H4 (cell line): ENCODE measurements at regions not wholly inside any gene's neighbourhood (a gene's known extent, or its start where the extent isn't known, plus 50 kb on each side); places are given as distances from the start of the nearest gene placed in this dataset.
A peak's percentile ranks its signal among the peaks of the same experiment; 100 is the strongest.
"Not testable (repeated sequence)": the region's sequence is repeated elsewhere in the genome, so short reads cannot be mapped to it uniquely, and the experiment has no call there.

Experiments used
- DNase-seq: peaks from one replicate; pipeline ENCODE4 v3.0.0-alpha.2; 2015; ENCODE audit warnings: low spot score

- no peak for DNase-seq
Observed at GRCh38 chr6:115067690-115068447, 725.0 kb upstream of the HS3ST5 start.

GRCh38 chr6:115064680-115065079, 721.9 kb upstream of the HS3ST5 start:
- no peak for DNase-seq

GRCh38 chr6:115060581-115060980, 717.8 kb upstream of the HS3ST5 start:
- no peak for DNase-seq

GRCh38 chr6:115058414-115059211, 715.8 kb upstream of the HS3ST5 start:
- no peak for DNase-seq

GRCh38 chr6:115055579-115055978, 712.8 kb upstream of the HS3ST5 start:
- no peak for DNase-seq

- not testable (repeated sequence) for DNase-seq
Observed at GRCh38 chr6:115054242-115054641, 711.4 kb upstream of the HS3ST5 start.

GRCh38 chr6:115053169-115053860, 710.5 kb upstream of the HS3ST5 start:
- DNase-seq: no peak

- no peak for DNase-seq
Observed at GRCh38 chr6:115016593-115016992, 673.8 kb upstream of the HS3ST5 start.

- DNase-seq: no peak
Observed at GRCh38 chr6:115004982-115005381, 662.2 kb upstream of the HS3ST5 start.

GRCh38 chr6:115004204-115004603, 661.4 kb upstream of the HS3ST5 start:
- no peak for DNase-seq

GRCh38 chr6:115001731-115002350, 659.0 kb upstream of the HS3ST5 start:
- DNase-seq: peak; percentile 60

GRCh38 chr6:115000736-115001135, 657.9 kb upstream of the HS3ST5 start:
- no peak for DNase-seq

- DNase-seq: no peak
Observed at GRCh38 chr6:114998492-114998891, 655.7 kb upstream of the HS3ST5 start.

GRCh38 chr6:114997813-114998292, 655.0 kb upstream of the HS3ST5 start:
- peak; percentile 77 for DNase-seq

- DNase-seq: no peak
Observed at GRCh38 chr6:114995526-114995925, 652.7 kb upstream of the HS3ST5 start.

- peak; percentile 8 for DNase-seq
Observed at GRCh38 chr6:114989279-114989964, 646.6 kb upstream of the HS3ST5 start.

- no peak for DNase-seq
Observed at GRCh38 chr6:114987281-114987680, 644.5 kb upstream of the HS3ST5 start.

GRCh38 chr6:114955363-114955762, 612.5 kb upstream of the HS3ST5 start:
- no peak for DNase-seq

GRCh38 chr6:114952229-114952628, 609.4 kb upstream of the HS3ST5 start:
- no peak for DNase-seq

GRCh38 chr6:114945392-114945791, 602.6 kb upstream of the HS3ST5 start:
- no peak for DNase-seq

GRCh38 chr6:114941078-114941477, 598.3 kb upstream of the HS3ST5 start:
- no peak for DNase-seq
